GM12878 (cell line): ENCODE measurements at regions not wholly inside any gene's neighbourhood (a gene's known extent, or its start where the extent isn't known, plus 50 kb on each side); places are given as distances from the start of the nearest gene placed in this dataset.

Source experiments
- ATAC-seq: fragments of 200-7000 bp; cut with Tn5 transposase; 3 replicates; pipeline ENCODE4 v1.9.1; 2020; ENCODE audit warnings: mild to moderate bottlenecking, moderate library complexity
- BruUV-seq: library from RNA; stranded (reverse); fragments of 400-500 nt; replicated peaks from 2 replicates; lab custom pipeline; 2021; lab: Mats Ljungman, UMichigan
- CTCF ChIA-PET: fragments of 300-600 bp; sonication (Branson Sonifier 250); formaldehyde crosslinking; extraction: SDS; loops from one replicate; lab custom pipeline; 2021; ENCODE audit warnings: inconsistent platforms; lab: Yijun Ruan, JAX
- POLR2A ChIA-PET: fragments of 350-600 bp; formaldehyde crosslinking; extraction: SDS; loops from one replicate; lab custom pipeline; 2021; ENCODE audit warnings: inconsistent platforms; lab: Charles Lee
- RAD21 ChIA-PET: fragments of 300-600 bp; sonication (Branson Sonifier 250); formaldehyde crosslinking; loops from one replicate; lab custom pipeline; 2023; ENCODE audit warnings: antibody characterized with exemption; ENCODE audit not compliant: unreplicated experiment; lab: Charles Lee
- SMC1A ChIA-PET: fragments of 300-600 bp; sonication (Branson Sonifier 250); formaldehyde crosslinking; loops from one replicate; lab custom pipeline; 2023; ENCODE audit not compliant: unreplicated experiment, uncharacterized antibody; lab: Charles Lee
- DNase-seq: peaks from one replicate; pipeline ENCODE4 v3.0.0-alpha.2; 2011; ENCODE audit warnings: low read depth, low spot score
- FAIRE-seq: peaks from 3 replicates; lab custom pipeline; 2011; peaks lifted over from hg19 to GRCh38; lab: Jason Lieb, UNC
- H2AFZ ChIP-seq: 2 replicates; pipeline ENCODE4 v1.6.0; 2011; ENCODE audit warnings: low read depth, low read length, control low read depth; ENCODE audit not compliant: control insufficient read depth
- H3K27ac ChIP-seq: 2 replicates; pipeline ENCODE4 v1.5.1; 2011; ENCODE audit warnings: control low read depth; ENCODE audit not compliant: control insufficient read depth, insufficient read depth
- H3K27me3 ChIP-seq, 2 experiments: replicated peaks in 1 of 2; 2 replicates each; pipeline versions ENCODE4 v1.6.0 to v1.6.1; 2011; ENCODE audit warnings: low read length in 1 of 2; ENCODE audit not compliant: control insufficient read depth in 2 of 2, insufficient read depth in 2 of 2
- H3K36me3 ChIP-seq, 2 experiments: 2 replicates each; pipeline ENCODE4 v1.5.1; 2011; ENCODE audit warnings: low read length in 1 of 2; ENCODE audit not compliant: control insufficient read depth in 2 of 2, insufficient read depth in 2 of 2
- H3K4me1 ChIP-seq: 2 replicates; pipeline ENCODE4 v1.6.1; 2011; ENCODE audit warnings: mild to moderate bottlenecking, low read length, moderate library complexity, mixed read lengths; ENCODE audit not compliant: control insufficient read depth, insufficient read depth
- H3K4me2 ChIP-seq: 2 replicates; pipeline ENCODE4 v1.6.0; 2011; ENCODE audit warnings: control low read depth; ENCODE audit not compliant: control insufficient read depth, insufficient read depth
- H3K4me3 ChIP-seq: fragments of 200-600 bp; sonication (generic); 2 replicates; pipeline ENCODE4 v1.5.1; 2016
- H3K79me2 ChIP-seq: 2 replicates; pipeline ENCODE4 v1.6.0; 2011; ENCODE audit warnings: low read length; ENCODE audit not compliant: control insufficient read depth, insufficient read depth
- H3K9ac ChIP-seq: 2 replicates; pipeline ENCODE4 v1.8.0; 2011; ENCODE audit warnings: low read length, control low read depth, mixed read lengths; ENCODE audit not compliant: control insufficient read depth, insufficient read depth
- H3K9me3 ChIP-seq: replicated peaks from 3 replicates; pipeline ENCODE4 v1.5.1; 2011; ENCODE audit warnings: mild to moderate bottlenecking, low read length; ENCODE audit not compliant: control insufficient read depth, insufficient read depth
- H4K20me1 ChIP-seq: 2 replicates; pipeline ENCODE4 v1.6.0; 2011; ENCODE audit not compliant: control insufficient read depth, insufficient read depth
- BACH1 ChIP-seq: fragments of 450-650 bp; IDR thresholded peaks from 2 replicates; pipeline ENCODE4 v1.6.1; 2017; ENCODE audit warnings: mild to moderate bottlenecking, borderline replicate concordance
- BCL11A ChIP-seq: IDR thresholded peaks from 2 replicates; pipeline ENCODE4 v1.6.1; 2011; ENCODE audit warnings: low read depth, low read length
- HDAC2 ChIP-seq: fragments of 200-600 bp; sonication (generic); IDR thresholded peaks from 2 replicates; pipeline ENCODE4 v1.6.1; 2017
- HDAC6 ChIP-seq: fragments of 200-600 bp; sonication (generic); IDR thresholded peaks from one replicate; pipeline ENCODE4 v1.8.0; 2017; ENCODE audit warnings: antibody characterized with exemption; ENCODE audit not compliant: unreplicated experiment
- IRF4 ChIP-seq: IDR thresholded peaks from 2 replicates; pipeline ENCODE4 v1.6.1; 2011; ENCODE audit warnings: low read depth, low read length
- KLF5 ChIP-seq: fragments of 450-650 bp; IDR thresholded peaks from 2 replicates; pipeline ENCODE4 v1.6.1; 2014; ENCODE audit warnings: mild to moderate bottlenecking; ENCODE audit not compliant: partially characterized antibody
- MTA3 ChIP-seq: IDR thresholded peaks from 2 replicates; pipeline ENCODE4 v1.6.1; 2012; ENCODE audit warnings: low read length, inconsistent platforms, borderline replicate concordance
- POU2F2 ChIP-seq: IDR thresholded peaks from 3 replicates; pipeline ENCODE4 v1.6.1; 2011; ENCODE audit warnings: low read depth, mild to moderate bottlenecking, low read length, borderline replicate concordance
- SPI1 ChIP-seq: IDR thresholded peaks from 2 replicates; pipeline ENCODE4 v1.6.1; 2011; ENCODE audit warnings: low read depth, mild to moderate bottlenecking, low read length, moderate library complexity, borderline replicate concordance; ENCODE audit not compliant: insufficient read depth
- SUPT20H ChIP-seq: IDR thresholded peaks from 2 replicates; pipeline ENCODE4 v1.6.1; 2011; ENCODE audit warnings: low read depth, mild to moderate bottlenecking, low read length, moderate library complexity, borderline replicate concordance; ENCODE audit not compliant: control insufficient read depth
- TARDBP ChIP-seq: IDR thresholded peaks from 2 replicates; pipeline ENCODE4 v1.6.1; 2016; ENCODE audit warnings: borderline replicate concordance
- ZBTB4 ChIP-seq: fragments of 450-650 bp; formaldehyde crosslinking; IDR thresholded peaks from 2 replicates; pipeline ENCODE4 v1.4.0; 2022; ENCODE audit warnings: mild to moderate bottlenecking, moderate library complexity
- WGBS: methylation state at CpG from one replicate; pipeline ENCODE4 v1.1.6; 2016; ENCODE audit warnings: low lambda C conversion rate; ENCODE audit not compliant: insufficient replicate concordance, insufficient coverage; ENCODE audit errors: missing lambda C conversion rate; 5-methylcytosine and 5-hydroxymethylcytosine counted together
- in situ Hi-C: fragments of 300-500 bp; cut with MboI; formaldehyde crosslinking; loops from 9 replicates; pipeline ENCODE4 v1.14.3; 2018; ENCODE audit warnings: mixed read lengths
- intact Hi-C: fragments of 100-400 bp; cut with micrococcal nuclease; formaldehyde crosslinking; loops from one replicate; pipeline ENCODE4 v1.14.2; 2022; ENCODE audit not compliant: unreplicated experiment
- TF ChIP-seq, protein P1 (sequence below): IDR thresholded peaks from 2 replicates; pipeline ENCODE4 v1.6.1; 2012; ENCODE audit warnings: mild to moderate bottlenecking, low read depth, low read length
- TF ChIP-seq, protein P2 (sequence below), 3 experiments: IDR thresholded peaks in 2 of 3; conservative IDR thresholded peaks in 1 of 3; 2 replicates each; pipeline ENCODE4 v1.5.1; 2011; ENCODE audit warnings: low read depth in 3 of 3, low read length in 3 of 3, mild to moderate bottlenecking in 3 of 3, control low read depth in 2 of 3, moderate library complexity in 2 of 3, inconsistent platforms in 1 of 3, mixed read lengths in 1 of 3; ENCODE audit not compliant: control insufficient read depth in 2 of 3, insufficient read depth in 1 of 3; ENCODE audit errors: extremely low read depth in 1 of 3

DNA sequence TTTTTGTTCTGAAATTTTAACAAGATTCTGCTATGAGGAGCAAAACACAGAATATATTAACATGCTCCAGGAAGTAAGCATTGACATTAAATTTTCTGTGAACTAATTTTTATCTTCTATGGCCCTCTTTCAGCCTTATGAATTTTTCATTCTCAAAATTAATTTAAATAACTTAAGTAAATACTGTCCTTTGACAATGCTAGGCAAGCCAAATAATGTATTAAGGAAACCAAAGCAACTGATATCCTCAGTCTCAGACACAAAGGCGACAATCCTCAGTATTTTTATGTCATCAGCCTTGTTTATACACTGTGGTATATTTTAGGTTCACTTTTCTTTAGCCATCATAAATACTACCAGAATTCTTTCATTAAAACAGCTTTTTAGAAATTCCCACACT lies 159.8 kb downstream of the CGGBP1 start:
- Histone ChIP-seq H4K20me1 (no peaks in the 10 kb centered on the region), H3K79me2 (no peaks in the 10 kb centered on the region), H3K4me1 (no peaks in the 10 kb centered on the region), H3K27ac (no peak overlapping the region), H3K9ac (no peak overlapping the region), H3K4me2 (no peak overlapping the region), H3K4me3 (no peak overlapping the region), H3K9me3 (no peaks in the 10 kb centered on the region), H3K36me3 (no peaks in the 10 kb centered on the region), H2AFZ (no peak overlapping the region), H3K27me3 (no peaks in the 10 kb centered on the region)
- TF ChIP-seq SPI1 (no peak), SUPT20H (no peak), ZBTB4 (CRISPR knock-in tag) (no peak), HDAC6 (no peak), IRF4 (no peak), BCL11A (no peak), POU2F2 (no peak), TARDBP (no peak), KLF5 (no peak), MTA3 (no peak), HDAC2 (no peak), BACH1 (no peak)
- TF ChIP-seq, protein P1, sequence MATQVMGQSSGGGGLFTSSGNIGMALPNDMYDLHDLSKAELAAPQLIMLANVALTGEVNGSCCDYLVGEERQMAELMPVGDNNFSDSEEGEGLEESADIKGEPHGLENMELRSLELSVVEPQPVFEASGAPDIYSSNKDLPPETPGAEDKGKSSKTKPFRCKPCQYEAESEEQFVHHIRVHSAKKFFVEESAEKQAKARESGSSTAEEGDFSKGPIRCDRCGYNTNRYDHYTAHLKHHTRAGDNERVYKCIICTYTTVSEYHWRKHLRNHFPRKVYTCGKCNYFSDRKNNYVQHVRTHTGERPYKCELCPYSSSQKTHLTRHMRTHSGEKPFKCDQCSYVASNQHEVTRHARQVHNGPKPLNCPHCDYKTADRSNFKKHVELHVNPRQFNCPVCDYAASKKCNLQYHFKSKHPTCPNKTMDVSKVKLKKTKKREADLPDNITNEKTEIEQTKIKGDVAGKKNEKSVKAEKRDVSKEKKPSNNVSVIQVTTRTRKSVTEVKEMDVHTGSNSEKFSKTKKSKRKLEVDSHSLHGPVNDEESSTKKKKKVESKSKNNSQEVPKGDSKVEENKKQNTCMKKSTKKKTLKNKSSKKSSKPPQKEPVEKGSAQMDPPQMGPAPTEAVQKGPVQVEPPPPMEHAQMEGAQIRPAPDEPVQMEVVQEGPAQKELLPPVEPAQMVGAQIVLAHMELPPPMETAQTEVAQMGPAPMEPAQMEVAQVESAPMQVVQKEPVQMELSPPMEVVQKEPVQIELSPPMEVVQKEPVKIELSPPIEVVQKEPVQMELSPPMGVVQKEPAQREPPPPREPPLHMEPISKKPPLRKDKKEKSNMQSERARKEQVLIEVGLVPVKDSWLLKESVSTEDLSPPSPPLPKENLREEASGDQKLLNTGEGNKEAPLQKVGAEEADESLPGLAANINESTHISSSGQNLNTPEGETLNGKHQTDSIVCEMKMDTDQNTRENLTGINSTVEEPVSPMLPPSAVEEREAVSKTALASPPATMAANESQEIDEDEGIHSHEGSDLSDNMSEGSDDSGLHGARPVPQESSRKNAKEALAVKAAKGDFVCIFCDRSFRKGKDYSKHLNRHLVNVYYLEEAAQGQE = no peak
- TF ChIP-seq, protein P2, sequence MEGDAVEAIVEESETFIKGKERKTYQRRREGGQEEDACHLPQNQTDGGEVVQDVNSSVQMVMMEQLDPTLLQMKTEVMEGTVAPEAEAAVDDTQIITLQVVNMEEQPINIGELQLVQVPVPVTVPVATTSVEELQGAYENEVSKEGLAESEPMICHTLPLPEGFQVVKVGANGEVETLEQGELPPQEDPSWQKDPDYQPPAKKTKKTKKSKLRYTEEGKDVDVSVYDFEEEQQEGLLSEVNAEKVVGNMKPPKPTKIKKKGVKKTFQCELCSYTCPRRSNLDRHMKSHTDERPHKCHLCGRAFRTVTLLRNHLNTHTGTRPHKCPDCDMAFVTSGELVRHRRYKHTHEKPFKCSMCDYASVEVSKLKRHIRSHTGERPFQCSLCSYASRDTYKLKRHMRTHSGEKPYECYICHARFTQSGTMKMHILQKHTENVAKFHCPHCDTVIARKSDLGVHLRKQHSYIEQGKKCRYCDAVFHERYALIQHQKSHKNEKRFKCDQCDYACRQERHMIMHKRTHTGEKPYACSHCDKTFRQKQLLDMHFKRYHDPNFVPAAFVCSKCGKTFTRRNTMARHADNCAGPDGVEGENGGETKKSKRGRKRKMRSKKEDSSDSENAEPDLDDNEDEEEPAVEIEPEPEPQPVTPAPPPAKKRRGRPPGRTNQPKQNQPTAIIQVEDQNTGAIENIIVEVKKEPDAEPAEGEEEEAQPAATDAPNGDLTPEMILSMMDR (IDR thresholded peaks at IDR 0.05 in 2 of 3, conservative IDR thresholded peaks at IDR 0.05 in 1 of 3; ENCODE audit: control insufficient read depth in 2 of 3, extremely low read depth in 1 of 3, insufficient read depth in 1 of 3, low read depth in 3 of 3, low read length in 3 of 3) = no peak
- FAIRE-seq (no peak), DNase-seq (no peak), ATAC-seq (no peak)
- ChIA-PET POLR2A (no interaction called here), SMC1A (interaction anchor here (0.6 to 1.1 kb wide), 5 partner anchors 104 to 214 kb away, joined by 3 to 4 read pairs (median 3); no protein-coding TSS in a partner anchor), CTCF (interaction anchor here (1.2 to 1.9 kb wide), 2 partner anchors 104 to 133 kb away, joined by 3 to 5 read pairs; no protein-coding TSS in a partner anchor), RAD21 (interaction anchor here (1.1 kb wide), 1 partner anchor 104 kb away, joined by 3 read pairs; no protein-coding TSS in a partner anchor)
- in situ Hi-C loops = no loop called here
- BruUV-seq = no TSS peak
- 22% methylated on average over 1 of the region's 1 CpG for WGBS
- intact Hi-C loops = no loop called here
